Neuronal stem cell (in vitro differentiated cells): ENCODE measurements at regions not wholly inside any gene's neighbourhood (a gene's known extent, or its start where the extent isn't known, plus 50 kb on each side); places are given as distances from the start of the nearest gene placed in this dataset.

Experiments
- DNase-seq: peaks from one replicate; pipeline ENCODE4 v3.0.0-alpha.2; 2013; ENCODE audit warnings: low spot score
- H2AFZ ChIP-seq: one replicate; pipeline ENCODE4 v1.6.1; 2013; ENCODE audit warnings: mild to moderate bottlenecking, low read length, inconsistent platforms
- H2AK5ac ChIP-seq: 2 replicates; pipeline ENCODE4 v1.6.1; 2013; ENCODE audit warnings: low read depth, mild to moderate bottlenecking, inconsistent platforms, low read length, moderate library complexity, mixed read lengths
- H2BK120ac ChIP-seq: 2 replicates; pipeline ENCODE4 v1.6.1; 2013; ENCODE audit warnings: low read depth, mild to moderate bottlenecking, inconsistent platforms, low read length, moderate library complexity, mixed read lengths
- H2BK12ac ChIP-seq: one replicate; pipeline ENCODE4 v1.6.1; 2013; ENCODE audit warnings: low read length, inconsistent platforms
- H2BK15ac ChIP-seq: 2 replicates; pipeline ENCODE4 v1.6.1; 2013; ENCODE audit warnings: mild to moderate bottlenecking, low read length, inconsistent platforms, mixed read lengths
- H2BK5ac ChIP-seq: one replicate; pipeline ENCODE4 v1.6.1; 2013; ENCODE audit warnings: inconsistent platforms, mild to moderate bottlenecking, low read length, moderate library complexity
- H3K14ac ChIP-seq: one replicate; pipeline ENCODE4 v1.6.1; 2013; ENCODE audit warnings: low read length, inconsistent platforms
- H3K18ac ChIP-seq: 2 replicates; pipeline ENCODE4 v1.6.1; 2013; ENCODE audit warnings: low read length, inconsistent platforms
- H3K23ac ChIP-seq: 2 replicates; pipeline ENCODE4 v1.6.1; 2013; ENCODE audit warnings: low read depth, mild to moderate bottlenecking, mixed read lengths, low read length, inconsistent platforms; ENCODE audit not compliant: poor library complexity
- H3K27ac ChIP-seq: replicated peaks from 3 replicates; pipeline ENCODE4 v1.5.1; 2013; ENCODE audit warnings: low read length, inconsistent platforms
- H3K27me3 ChIP-seq, 3 experiments: 2 replicates each; pipeline ENCODE4 v1.6.1; 2013; ENCODE audit warnings: low read length in 3 of 3, mild to moderate bottlenecking in 2 of 3, inconsistent platforms in 1 of 3, low read depth in 1 of 3, mixed read lengths in 1 of 3, moderate library complexity in 1 of 3; ENCODE audit not compliant: control insufficient read depth in 3 of 3, insufficient read depth in 3 of 3
- H3K36me3 ChIP-seq, 2 donors: replicated peaks in 1 of 2; 2 replicates each; pipeline ENCODE4 v1.6.1; 2013; ENCODE audit warnings: low read length in 2 of 2; ENCODE audit not compliant: control insufficient read depth in 2 of 2, insufficient read depth in 2 of 2
- H3K4ac ChIP-seq: 2 replicates; pipeline ENCODE4 v1.6.1; 2013; ENCODE audit warnings: inconsistent platforms, mild to moderate bottlenecking, low read length, moderate library complexity
- H3K4me1 ChIP-seq, 2 donors: 1 replicate in 1 of 2; 2 replicates in 1 of 2; pipeline ENCODE4 v1.6.1; 2013; ENCODE audit warnings: low read length in 2 of 2, low read depth in 1 of 2; ENCODE audit not compliant: control insufficient read depth in 2 of 2, insufficient read depth in 1 of 2
- H3K4me2 ChIP-seq: one replicate; pipeline ENCODE4 v1.6.1; 2013; ENCODE audit warnings: mild to moderate bottlenecking, low read length, inconsistent platforms; ENCODE audit not compliant: insufficient read depth, poor library complexity, severe bottlenecking
- H3K4me3 ChIP-seq, 2 donors: 2 replicates each; pipeline ENCODE4 v1.5.1; 2013; ENCODE audit warnings: low read length in 2 of 2, mild to moderate bottlenecking in 2 of 2, inconsistent platforms in 1 of 2, moderate library complexity in 1 of 2
- H3K79me1 ChIP-seq: one replicate; pipeline ENCODE4 v1.6.1; 2013; ENCODE audit warnings: low read depth, mild to moderate bottlenecking, inconsistent platforms, low read length, moderate library complexity
- H3K9ac ChIP-seq: one replicate; pipeline ENCODE4 v1.6.1; 2013; ENCODE audit warnings: mild to moderate bottlenecking, low read depth, low read length, inconsistent platforms; ENCODE audit not compliant: poor library complexity
- H3K9me3 ChIP-seq, 2 donors: replicated peaks in 1 of 2; 2 replicates each; pipeline versions ENCODE3 to v1.6.1; 2013; ENCODE audit warnings: low read length in 2 of 2, mild to moderate bottlenecking in 2 of 2, inconsistent platforms in 1 of 2, low read depth in 1 of 2, mixed read lengths in 1 of 2, moderate library complexity in 1 of 2; ENCODE audit not compliant: control insufficient read depth in 2 of 2, insufficient read depth in 1 of 2
- H4K8ac ChIP-seq: one replicate; pipeline ENCODE4 v1.6.1; 2013; ENCODE audit warnings: low read depth, mild to moderate bottlenecking, inconsistent platforms, low read length, moderate library complexity
- H4K91ac ChIP-seq: one replicate; pipeline ENCODE4 v1.6.1; 2013; ENCODE audit warnings: low read length, low read depth, mild to moderate bottlenecking, inconsistent platforms; ENCODE audit not compliant: poor library complexity
- WGBS, 2 donors: extraction: QIAGEN DNeasy Blood & Tissue Kit; methylation state at CpG; one replicate each; pipeline ENCODE4 v1.1.7; 2013; ENCODE audit warnings: missing lambda C conversion rate in 2 of 2, mixed read lengths in 1 of 2; ENCODE audit not compliant: insufficient read length in 2 of 2, insufficient replicate concordance in 1 of 2; ENCODE audit errors: extremely low coverage in 2 of 2; 5-methylcytosine and 5-hydroxymethylcytosine counted together

- H3K4me3 ChIP-seq, result peak overlapping the region in 1 of 2 donors; percentile 67
- WGBS, 2 donors, result no CpG with 5 or more reads among the region's 36 CpGs
These were observed 267.6 kb upstream of the SFSWAP start for GRCh38 chr12:131443019-131444000.

GRCh38 chr12:131444220-131445164, 266.4 kb upstream of the SFSWAP start:
- Histone ChIP-seq H3K36me3 (no peaks in the 10 kb centered on the region), H3K27ac (no peak overlapping the region), H3K18ac (peak overlapping the region; percentile 57), H3K23ac (peak overlapping the region; percentile 43), H3K9me3 (peaks cover 0 to 7% of the 10 kb centered on the region in 2 donors), H2AK5ac (peak overlapping the region; percentile 92), H3K79me1 (no peaks in the 10 kb centered on the region), H3K4me2 (no peak overlapping the region), H3K9ac (peak overlapping the region; percentile 12), H3K4me3 (no peak overlapping the region), H2BK5ac (peak overlapping the region; percentile 75), H2BK120ac (peak overlapping the region; percentile 81), H2AFZ (peak overlapping the region; percentile 66), H4K8ac (no peak overlapping the region), H3K14ac (no peak overlapping the region), H4K91ac (no peak overlapping the region), H2BK15ac (peak overlapping the region; percentile 26), H3K4me1 (peaks cover 1 to 19% of the 10 kb centered on the region in 2 donors), H3K4ac (no peak overlapping the region), H2BK12ac (no peak overlapping the region), H3K27me3 (peaks cover 0 to 3% (median 0%) of the 10 kb centered on the region in 3 experiments)
- WGBS, 2 donors, result no CpG with 5 or more reads among the region's 24 CpGs
- no peak for DNase-seq

More at GRCh38 chr12:131443019-131444000, 267.6 kb upstream of the SFSWAP start:
- peaks cover 0 to 1% of the 10 kb centered on the region in 2 donors for H3K9me3 ChIP-seq
- H3K27ac ChIP-seq, result no peak overlapping the region
- H3K23ac ChIP-seq, result peak overlapping the region; percentile 10
- no peak overlapping the region for H4K8ac ChIP-seq
- H3K4me2 ChIP-seq, result no peak overlapping the region
- H3K4me1 ChIP-seq, result peaks cover 1 to 19% of the 10 kb centered on the region in 2 donors
- H2BK120ac ChIP-seq, result no peak overlapping the region
- no peak overlapping the region for H2AK5ac ChIP-seq
- H3K79me1 ChIP-seq, result no peaks in the 10 kb centered on the region
- peak overlapping the region; percentile 16 for H3K9ac ChIP-seq
- peak overlapping the region; percentile 4 for H2BK15ac ChIP-seq
- no peak overlapping the region for H2AFZ ChIP-seq
- no peak overlapping the region for H3K4ac ChIP-seq
- no peak overlapping the region for H3K18ac ChIP-seq
- H3K27me3 ChIP-seq, result peaks cover 0 to 3% (median 0%) of the 10 kb centered on the region in 3 experiments
- H3K36me3 ChIP-seq, result no peaks in the 10 kb centered on the region
- no peak overlapping the region for H2BK12ac ChIP-seq
- H2BK5ac ChIP-seq, result no peak overlapping the region
- H3K14ac ChIP-seq, result no peak overlapping the region
- no peak overlapping the region for H4K91ac ChIP-seq
- DNase-seq, result no peak

- no peak overlapping the region for H2BK120ac ChIP-seq
- H2AK5ac ChIP-seq, result no peak overlapping the region
- peak overlapping the region; percentile 12 for H3K9ac ChIP-seq
- H3K4me1 ChIP-seq, result peaks cover 1 to 19% of the 10 kb centered on the region in 2 donors
- no peak overlapping the region for H3K4ac ChIP-seq
- H3K79me1 ChIP-seq, result no peaks in the 10 kb centered on the region
- no peak overlapping the region for H3K4me3 ChIP-seq
- H3K18ac ChIP-seq, result peak overlapping the region; percentile 57
- H3K14ac ChIP-seq, result no peak overlapping the region
- no peak overlapping the region for H4K8ac ChIP-seq
- H3K27me3 ChIP-seq, result peaks cover 0 to 3% (median 0%) of the 10 kb centered on the region in 3 experiments
- H3K9me3 ChIP-seq, result peaks cover 0 to 7% of the 10 kb centered on the region in 2 donors
- WGBS, 2 donors, result no CpG with 5 or more reads among the region's 13 CpGs
- no peak overlapping the region for H3K27ac ChIP-seq
- H2BK5ac ChIP-seq, result peak overlapping the region; percentile 75
- H2BK15ac ChIP-seq, result peak overlapping the region; percentile 26
- no peak overlapping the region for H3K23ac ChIP-seq
- no peak overlapping the region for H3K4me2 ChIP-seq
- H4K91ac ChIP-seq, result no peak overlapping the region
- H2AFZ ChIP-seq, result peak overlapping the region; percentile 66
- no peak for DNase-seq
- H2BK12ac ChIP-seq, result no peak overlapping the region
- H3K36me3 ChIP-seq, result no peaks in the 10 kb centered on the region
These were observed 265.6 kb upstream of the SFSWAP start for GRCh38 chr12:131445184-131445774.
